Glutamatergic neuron (in vitro differentiated cells): ENCODE measurements at regions not wholly inside any gene's neighbourhood (a gene's known extent, or its start where the extent isn't known, plus 50 kb on each side); places are given as distances from the start of the nearest gene placed in this dataset.

Experiments
- DNase-seq: peaks from one replicate; pipeline ENCODE4 v3.0.0; 2022
- H3K27ac Mint-ChIP-seq: one replicate; pipeline ENCODE4 v1.8.0; 2020; ENCODE audit warnings: mild to moderate bottlenecking, mixed read lengths, inconsistent platforms; ENCODE audit not compliant: unreplicated experiment
- H3K27me3 Mint-ChIP-seq: one replicate; pipeline ENCODE4 v1.8.0; 2020; ENCODE audit warnings: mild to moderate bottlenecking, moderate library complexity, mixed read lengths, inconsistent platforms; ENCODE audit not compliant: unreplicated experiment
- H3K36me3 Mint-ChIP-seq: one replicate; pipeline ENCODE4 v1.8.0; 2020; ENCODE audit warnings: mild to moderate bottlenecking, mixed read lengths, inconsistent platforms; ENCODE audit not compliant: unreplicated experiment
- H3K4me1 Mint-ChIP-seq: one replicate; pipeline ENCODE4 v1.8.0; 2020; ENCODE audit warnings: mild to moderate bottlenecking, low read depth, mixed read lengths, inconsistent platforms; ENCODE audit not compliant: unreplicated experiment
- H3K4me3 Mint-ChIP-seq: one replicate; pipeline ENCODE4 v1.8.0; 2020; ENCODE audit warnings: mild to moderate bottlenecking, mixed read lengths, inconsistent platforms; ENCODE audit not compliant: unreplicated experiment
- H3K9me3 Mint-ChIP-seq: one replicate; pipeline ENCODE4 v1.8.0; 2020; ENCODE audit warnings: mild to moderate bottlenecking, moderate library complexity, mixed read lengths, inconsistent platforms; ENCODE audit not compliant: unreplicated experiment
- CTCF ChIP-seq: fragments of 200-600 bp; sonication (generic); IDR thresholded peaks from one replicate; pipeline ENCODE4 v1.5.0; 2021; ENCODE audit not compliant: partially characterized antibody, unreplicated experiment

- no peak overlapping the region for H3K4me3 Mint-ChIP-seq
- no peaks in the 10 kb centered on the region for H3K36me3 Mint-ChIP-seq
- H3K27ac Mint-ChIP-seq: no peak overlapping the region
- peaks cover 6% of the 10 kb centered on the region for H3K9me3 Mint-ChIP-seq
- no peak for TF ChIP-seq CTCF
- peaks cover 10% of the 10 kb centered on the region for H3K27me3 Mint-ChIP-seq
- H3K4me1 Mint-ChIP-seq: peaks cover 3% of the 10 kb centered on the region
- DNase-seq: no peak
These were observed 78.1 kb upstream of the GALNT9 start for GRCh38 chr12:132407451-132407961.

DNA sequence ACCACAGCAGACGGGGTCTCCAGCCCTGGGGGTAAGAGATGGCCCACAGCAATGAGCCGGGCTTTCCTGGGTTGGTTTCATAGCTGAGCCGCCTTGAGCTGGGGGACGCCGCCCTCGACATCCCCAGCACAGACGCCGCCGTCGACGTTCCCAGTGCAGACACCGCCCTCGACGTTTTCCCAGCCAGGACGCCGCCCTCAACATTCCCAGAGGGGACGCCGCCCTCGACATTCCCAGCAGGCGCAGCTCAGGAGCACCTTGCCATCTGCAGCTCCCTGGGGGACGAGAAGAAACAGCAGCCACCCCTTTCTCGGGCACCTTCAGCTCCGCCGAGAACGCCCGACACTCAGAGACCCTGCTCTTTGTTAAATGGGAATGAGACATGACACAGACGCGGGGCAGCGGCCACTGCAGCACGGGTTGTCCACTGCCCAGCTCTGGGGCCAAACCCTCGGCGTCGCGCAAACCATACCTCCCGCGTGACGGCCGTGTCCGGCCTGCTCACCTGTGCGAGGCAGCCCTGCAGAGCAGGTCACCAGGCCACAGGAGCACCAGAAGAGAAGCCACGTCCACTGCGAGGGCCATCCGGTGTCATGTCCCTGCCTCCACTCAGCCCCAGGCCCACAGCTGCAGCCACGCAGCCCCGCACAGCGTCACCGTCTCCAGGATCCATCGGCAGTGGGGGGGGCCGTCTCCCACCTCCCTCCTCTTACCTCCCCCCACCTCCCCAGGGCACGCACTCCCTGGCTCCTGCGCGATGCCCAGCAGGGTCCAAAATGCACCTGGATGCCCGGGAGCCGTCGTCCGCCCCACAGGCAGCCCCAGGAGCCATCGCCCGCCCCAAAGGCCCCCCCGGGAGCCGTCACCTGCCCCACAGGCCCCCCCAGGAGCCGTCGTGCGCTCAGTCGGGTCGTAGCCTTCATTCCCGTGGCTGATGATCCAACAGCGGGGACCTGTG lies 77.4 kb upstream of the GALNT9 start:
- Mint-ChIP-seq H3K4me1 (peaks cover 3% of the 10 kb centered on the region), H3K27me3 (peaks cover 9% of the 10 kb centered on the region), H3K9me3 (peaks cover 6% of the 10 kb centered on the region), H3K27ac (no peak overlapping the region), H3K4me3 (no peak overlapping the region), H3K36me3 (no peaks in the 10 kb centered on the region)
- TF ChIP-seq CTCF: no peak
- no peak for DNase-seq

DNA sequence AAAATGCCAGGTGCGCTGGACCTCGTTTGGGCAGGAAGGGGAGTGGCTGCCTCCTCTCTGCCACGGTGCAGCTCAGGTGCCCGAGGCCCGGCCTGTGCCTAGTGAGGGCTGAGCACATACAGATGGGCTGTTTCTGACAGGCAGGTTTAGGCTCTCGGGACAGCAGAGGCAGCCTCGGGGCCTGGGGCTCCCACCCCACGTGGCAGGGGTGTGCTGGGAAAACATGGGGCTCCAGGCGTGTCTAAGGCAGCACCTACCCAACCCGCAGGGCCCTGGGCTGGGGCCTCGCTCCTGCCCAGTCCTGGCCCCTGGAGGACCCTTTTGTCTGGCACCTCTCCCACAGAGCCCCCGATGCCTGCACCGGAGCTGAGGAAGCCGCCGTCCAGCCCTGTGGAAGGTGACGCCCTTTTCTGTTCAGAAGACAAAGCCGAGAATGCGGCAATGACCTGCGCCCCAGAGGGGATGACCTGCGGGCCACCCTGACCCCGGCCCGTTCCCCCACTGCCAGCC lies 76.4 kb upstream of the GALNT9 start:
- TF ChIP-seq CTCF: no peak
- H3K9me3 Mint-ChIP-seq: peaks cover 2% of the 10 kb centered on the region
- H3K27ac Mint-ChIP-seq: peak overlapping the region; percentile 73
- H3K36me3 Mint-ChIP-seq: no peaks in the 10 kb centered on the region
- peaks cover 2% of the 10 kb centered on the region for H3K27me3 Mint-ChIP-seq
- peaks cover 3% of the 10 kb centered on the region for H3K4me1 Mint-ChIP-seq
- no peak for DNase-seq
- no peak overlapping the region for H3K4me3 Mint-ChIP-seq

GRCh38 chr12:132404951-132405741 lies 75.8 kb upstream of the GALNT9 start:
- H3K36me3 Mint-ChIP-seq: no peaks in the 10 kb centered on the region
- DNase-seq: peak; percentile 65
- TF ChIP-seq CTCF: no peak
- no peaks in the 10 kb centered on the region for H3K27me3 Mint-ChIP-seq
- no peak overlapping the region for H3K4me3 Mint-ChIP-seq
- H3K4me1 Mint-ChIP-seq: peaks cover 3% of the 10 kb centered on the region
- no peaks in the 10 kb centered on the region for H3K9me3 Mint-ChIP-seq
- H3K27ac Mint-ChIP-seq: no peak overlapping the region
